HG03460 (cell line): ENCODE measurements at regions not wholly inside any gene's neighbourhood (a gene's known extent, or its start where the extent isn't known, plus 50 kb on each side); places are given as distances from the start of the nearest gene placed in this dataset.
"Not testable (repeated sequence)": the region's sequence is repeated elsewhere in the genome, so short reads cannot be mapped to it uniquely, and the experiment has no call there.

Experiments used
- ATAC-seq: cut with Tn5 transposase; IDR thresholded peaks from one replicate; pipeline ENCODE4 v1.9.1; 2021; ENCODE audit not compliant: unreplicated experiment

GRCh38 chr6:51049983-51050877, 231.6 kb downstream of the TFAP2B start:
- ATAC-seq, result no peak

- not testable (repeated sequence) for ATAC-seq
Observed at GRCh38 chr6:51052716-51053115, 234.0 kb downstream of the TFAP2B start.

GRCh38 chr6:51055316-51055715, 236.6 kb downstream of the TFAP2B start:
- ATAC-seq, result not testable (repeated sequence)

- ATAC-seq, result no peak
Observed at GRCh38 chr6:51057296-51057695, 238.6 kb downstream of the TFAP2B start.

GRCh38 chr6:51060262-51060762, 241.6 kb downstream of the TFAP2B start:
- no peak for ATAC-seq

GRCh38 chr6:51062166-51062722, 243.6 kb downstream of the TFAP2B start:
- no peak for ATAC-seq

- no peak for ATAC-seq
Observed at GRCh38 chr6:51077821-51078518, 259.3 kb downstream of the TFAP2B start.

GRCh38 chr6:51090343-51090742, 271.7 kb downstream of the TFAP2B start:
- no peak for ATAC-seq

- no peak for ATAC-seq
Observed at GRCh38 chr6:51093871-51094270, 275.2 kb downstream of the TFAP2B start.

GRCh38 chr6:51094271-51094670, 275.6 kb downstream of the TFAP2B start:
- ATAC-seq, result no peak

- no peak for ATAC-seq
Observed at GRCh38 chr6:51098246-51098645, 279.6 kb downstream of the TFAP2B start.

GRCh38 chr6:51098791-51099190, 280.1 kb downstream of the TFAP2B start:
- ATAC-seq, result no peak

- no peak for ATAC-seq
Observed at GRCh38 chr6:51099201-51099600, 280.5 kb downstream of the TFAP2B start.

- ATAC-seq, result no peak
Observed at GRCh38 chr6:51105357-51105756, 286.7 kb downstream of the TFAP2B start.

GRCh38 chr6:51107769-51108203, 289.1 kb downstream of the TFAP2B start:
- ATAC-seq, result no peak

- no peak for ATAC-seq
Observed at GRCh38 chr6:51108563-51109234, 290.0 kb downstream of the TFAP2B start.

- no peak for ATAC-seq
Observed at GRCh38 chr6:51112731-51113130, 294.1 kb downstream of the TFAP2B start.

GRCh38 chr6:51116723-51117122, 298.1 kb downstream of the TFAP2B start:
- ATAC-seq, result no peak

- ATAC-seq, result no peak
Observed at GRCh38 chr6:51118792-51119191, 300.1 kb downstream of the TFAP2B start.

- no peak for ATAC-seq
Observed at GRCh38 chr6:51120016-51120415, 301.3 kb downstream of the TFAP2B start.

- ATAC-seq, result not testable (repeated sequence)
Observed at GRCh38 chr6:51121380-51121976, 302.8 kb downstream of the TFAP2B start.
